ENCODE measurements at regions not wholly inside any gene's neighbourhood (a gene's known extent, or its start where the extent isn't known, plus 50 kb on each side); places are given as distances from the start of the nearest gene placed in this dataset.

DNA sequence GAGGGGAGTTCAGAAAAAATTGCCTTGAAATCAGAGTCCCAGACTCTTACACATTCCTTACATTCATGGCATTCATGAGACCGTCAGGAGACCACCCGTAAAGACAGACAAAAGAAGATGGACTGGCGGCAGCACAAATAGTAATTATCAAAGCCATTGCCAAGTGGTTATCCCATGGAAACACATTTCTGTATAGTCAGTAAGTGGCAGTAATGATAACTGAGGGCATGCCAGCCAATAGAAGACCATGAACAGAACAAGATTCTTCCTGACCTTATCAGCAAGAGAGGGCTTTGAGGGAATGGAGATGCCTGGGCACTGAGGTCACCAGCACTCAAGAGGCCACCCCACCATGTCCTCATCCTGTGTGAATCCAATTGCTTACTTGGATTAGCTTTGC, 121.7 kb upstream of the HCCS start:
- TF ChIP-seq EP300 (IDR thresholded peaks at IDR 0.05): no peak
- TF ChIP-seq, protein P1, sequence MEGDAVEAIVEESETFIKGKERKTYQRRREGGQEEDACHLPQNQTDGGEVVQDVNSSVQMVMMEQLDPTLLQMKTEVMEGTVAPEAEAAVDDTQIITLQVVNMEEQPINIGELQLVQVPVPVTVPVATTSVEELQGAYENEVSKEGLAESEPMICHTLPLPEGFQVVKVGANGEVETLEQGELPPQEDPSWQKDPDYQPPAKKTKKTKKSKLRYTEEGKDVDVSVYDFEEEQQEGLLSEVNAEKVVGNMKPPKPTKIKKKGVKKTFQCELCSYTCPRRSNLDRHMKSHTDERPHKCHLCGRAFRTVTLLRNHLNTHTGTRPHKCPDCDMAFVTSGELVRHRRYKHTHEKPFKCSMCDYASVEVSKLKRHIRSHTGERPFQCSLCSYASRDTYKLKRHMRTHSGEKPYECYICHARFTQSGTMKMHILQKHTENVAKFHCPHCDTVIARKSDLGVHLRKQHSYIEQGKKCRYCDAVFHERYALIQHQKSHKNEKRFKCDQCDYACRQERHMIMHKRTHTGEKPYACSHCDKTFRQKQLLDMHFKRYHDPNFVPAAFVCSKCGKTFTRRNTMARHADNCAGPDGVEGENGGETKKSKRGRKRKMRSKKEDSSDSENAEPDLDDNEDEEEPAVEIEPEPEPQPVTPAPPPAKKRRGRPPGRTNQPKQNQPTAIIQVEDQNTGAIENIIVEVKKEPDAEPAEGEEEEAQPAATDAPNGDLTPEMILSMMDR (IDR thresholded peaks at IDR 0.05): no peak
- TF ChIP-seq POLR2A (IDR thresholded peaks at IDR 0.05): no peak
- TF ChIP-seq POLR2AphosphoS5 (IDR thresholded peaks at IDR 0.05): no peak
